CD14-positive monocyte (primary cell): ENCODE measurements at regions not wholly inside any gene's neighbourhood (a gene's known extent, or its start where the extent isn't known, plus 50 kb on each side); places are given as distances from the start of the nearest gene placed in this dataset.

Experiments used
- DNase-seq, 3 donors: peaks; one replicate each; pipeline ENCODE4 v3.0.0-alpha.2; 2011 to 2022
- H2AFZ ChIP-seq: 2 replicates; pipeline ENCODE4 v1.6.0; 2012; ENCODE audit warnings: mild to moderate bottlenecking, low read depth, low read length, inconsistent platforms; ENCODE audit not compliant: insufficient read depth, poor library complexity, severe bottlenecking
- H3K27ac ChIP-seq, 2 donors: 1 replicate in 1 of 2; 2 replicates in 1 of 2; pipeline ENCODE4 v1.5.1; 2012 to 2013; ENCODE audit warnings: low read length in 2 of 2, control low read depth in 1 of 2, inconsistent platforms in 1 of 2, low read depth in 1 of 2, mild to moderate bottlenecking in 1 of 2
- H3K27me3 ChIP-seq, 2 donors: one replicate each; pipeline versions ENCODE4 v1.6.0 to v1.6.1; 2011 to 2013; ENCODE audit warnings: low read length in 2 of 2; ENCODE audit not compliant: control insufficient read depth in 2 of 2, insufficient read depth in 2 of 2
- H3K36me3 ChIP-seq, 2 donors: replicated peaks in 1 of 2; 1 replicate in 1 of 2; 2 replicates in 1 of 2; pipeline versions ENCODE4 v1.5.1 to v1.6.1; 2012 to 2013; ENCODE audit warnings: low read length in 2 of 2, control low read depth in 1 of 2, inconsistent platforms in 1 of 2, mild to moderate bottlenecking in 1 of 2; ENCODE audit not compliant: insufficient read depth in 2 of 2, control insufficient read depth in 1 of 2
- H3K4me1 ChIP-seq, 2 donors: 1 replicate in 1 of 2; 2 replicates in 1 of 2; pipeline versions ENCODE4 v1.5.1 to v1.6.1; 2012 to 2013; ENCODE audit warnings: low read length in 2 of 2, control low read depth in 1 of 2, inconsistent platforms in 1 of 2, mild to moderate bottlenecking in 1 of 2, moderate library complexity in 1 of 2; ENCODE audit not compliant: insufficient read depth in 2 of 2, control insufficient read depth in 1 of 2
- H3K4me2 ChIP-seq: replicated peaks from 2 replicates; pipeline ENCODE3; 2012; ENCODE audit warnings: low read length, moderate library complexity, mild to moderate bottlenecking; ENCODE audit not compliant: poor library complexity, severe bottlenecking; ENCODE audit errors: extremely low read depth
- H3K4me3 ChIP-seq, 3 experiments: fragments of 200-600 bp in 1 of 3; sonication (generic) in 1 of 3; replicated peaks in 1 of 3; 1 replicate in 2 of 3; 2 replicates in 1 of 3; pipeline ENCODE4 v1.5.1; 2011 to 2013; ENCODE audit warnings: low read length in 3 of 3, mild to moderate bottlenecking in 3 of 3, control low read depth in 2 of 3, low read depth in 2 of 3, inconsistent platforms in 1 of 3, moderate library complexity in 1 of 3
- H3K79me2 ChIP-seq: 2 replicates; pipeline ENCODE4 v1.6.0; 2012; ENCODE audit warnings: mild to moderate bottlenecking, control low read depth, inconsistent platforms, low read length, moderate library complexity; ENCODE audit not compliant: insufficient read depth
- H3K9ac ChIP-seq: 2 replicates; pipeline ENCODE4 v1.6.0; 2017; ENCODE audit warnings: low read length, mild to moderate bottlenecking; ENCODE audit not compliant: insufficient read depth, poor library complexity, severe bottlenecking
- H3K9me3 ChIP-seq, 2 donors: replicated peaks in 1 of 2; 1 replicate in 1 of 2; 2 replicates in 1 of 2; pipeline versions ENCODE4 v1.5.1 to v1.6.1; 2012 to 2013; ENCODE audit warnings: low read length in 2 of 2, control low read depth in 1 of 2; ENCODE audit not compliant: control insufficient read depth in 1 of 2, insufficient read depth in 1 of 2
- H4K20me1 ChIP-seq: 2 replicates; pipeline ENCODE4 v1.6.0; 2012; ENCODE audit warnings: mild to moderate bottlenecking, low read length, control low read depth, moderate library complexity; ENCODE audit not compliant: insufficient read depth
- H3K27ac Mint-ChIP-seq, 7 donors: one replicate each; pipeline ENCODE4 v1.8.0; 2020; ENCODE audit warnings: mild to moderate bottlenecking in 7 of 7, mixed read lengths in 7 of 7, moderate library complexity in 6 of 7, inconsistent platforms in 2 of 7
- H3K27me3 Mint-ChIP-seq, 3 donors: one replicate each; pipeline ENCODE4 v1.8.0; 2021 to 2022; ENCODE audit warnings: low read depth in 3 of 3, mild to moderate bottlenecking in 3 of 3, mixed read lengths in 3 of 3, moderate library complexity in 3 of 3, inconsistent platforms in 1 of 3
- H3K36me3 Mint-ChIP-seq, 2 donors: one replicate each; pipeline ENCODE4 v1.8.0; 2020; ENCODE audit warnings: mixed read lengths in 2 of 2, inconsistent platforms in 1 of 2, mild to moderate bottlenecking in 1 of 2
- H3K4me1 Mint-ChIP-seq: one replicate; pipeline ENCODE4 v1.8.0; 2020; ENCODE audit warnings: mild to moderate bottlenecking, mixed read lengths
- H3K4me3 Mint-ChIP-seq, 2 donors: one replicate each; pipeline ENCODE4 v1.8.0; 2020; ENCODE audit warnings: mild to moderate bottlenecking in 2 of 2, mixed read lengths in 2 of 2, moderate library complexity in 1 of 2
- H3K9me3 Mint-ChIP-seq, 7 donors: one replicate each; pipeline ENCODE4 v1.8.0; 2020 to 2022; ENCODE audit warnings: mixed read lengths in 7 of 7, mild to moderate bottlenecking in 6 of 7, moderate library complexity in 6 of 7, inconsistent platforms in 2 of 7
- CTCF ChIP-seq: fragments of 200-600 bp; IDR thresholded peaks from one replicate; pipeline ENCODE4 v1.8.0; 2022; ENCODE audit warnings: antibody characterized with exemption, mild to moderate bottlenecking
- WGBS: methylation state at CpG from one replicate; pipeline ENCODE4 v1.1.5; 2013; ENCODE audit warnings: missing lambda C conversion rate; ENCODE audit not compliant: insufficient coverage; 5-methylcytosine and 5-hydroxymethylcytosine counted together
- intact Hi-C, 2 donors: fragments of 100-400 bp; cut with micrococcal nuclease; formaldehyde crosslinking; loops; one replicate each; pipeline versions ENCODE4 v1.15.0 to v1.15.1; 2023

GRCh38 chr12:74848006-74848405, 310.4 kb downstream of the ATXN7L3B start:
- H3K27me3 ChIP-seq, result no peaks in the 10 kb centered on the region
- intact Hi-C loops, result no loop called here
- no peaks in the 10 kb centered on the region for H3K9me3 Mint-ChIP-seq
- H3K36me3 Mint-ChIP-seq, result no peaks in the 10 kb centered on the region
- no CpG with 5 or more reads among the region's 2 CpGs for WGBS
- DNase-seq, result no peak
- no peak for TF ChIP-seq CTCF
- H3K36me3 ChIP-seq, result no peaks in the 10 kb centered on the region
- H2AFZ ChIP-seq, result no peak overlapping the region
- no peaks in the 10 kb centered on the region for H3K4me1 Mint-ChIP-seq
- H3K4me3 Mint-ChIP-seq, result no peak overlapping the region
- H3K9me3 ChIP-seq, result no peaks in the 10 kb centered on the region
- no peak overlapping the region for H3K27ac ChIP-seq
- no peak overlapping the region for H3K27ac Mint-ChIP-seq
- H3K9ac ChIP-seq, result no peak overlapping the region
- H3K4me1 ChIP-seq, result no peaks in the 10 kb centered on the region
- H4K20me1 ChIP-seq, result no peaks in the 10 kb centered on the region
- H3K79me2 ChIP-seq, result no peaks in the 10 kb centered on the region
- H3K4me2 ChIP-seq, result no peak overlapping the region
- H3K4me3 ChIP-seq, result no peak overlapping the region
- H3K27me3 Mint-ChIP-seq, result no peaks in the 10 kb centered on the region

DNA sequence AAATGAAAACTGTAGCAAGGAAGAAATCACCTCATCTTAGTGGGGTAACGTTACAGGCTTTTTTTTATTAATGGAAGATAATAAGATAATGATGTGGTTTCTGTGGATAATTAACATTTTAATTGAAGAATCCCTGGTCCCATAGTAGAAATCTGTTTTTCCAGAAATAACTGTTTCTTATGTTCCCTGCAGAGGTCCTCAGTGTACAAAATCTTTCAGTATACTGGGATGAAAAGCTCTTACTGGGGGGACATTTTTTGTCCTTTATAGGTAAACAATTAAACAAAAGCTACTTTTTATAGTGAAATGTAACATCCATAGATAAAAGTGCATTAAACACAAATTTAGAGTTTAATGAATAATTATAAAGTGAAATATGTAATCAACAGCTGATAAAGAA, 312.2 kb downstream of the ATXN7L3B start:
- Mint-ChIP-seq H3K4me1 (no peaks in the 10 kb centered on the region), H3K9me3 (no peaks in the 10 kb centered on the region), H3K36me3 (no peaks in the 10 kb centered on the region), H3K4me3 (no peak overlapping the region), H3K27me3 (no peaks in the 10 kb centered on the region), H3K27ac (no peak overlapping the region)
- no peak overlapping the region for H3K9ac ChIP-seq
- no peak overlapping the region for H3K27ac ChIP-seq
- H3K4me1 ChIP-seq, result no peaks in the 10 kb centered on the region
- no peak for DNase-seq
- H3K9me3 ChIP-seq, result no peaks in the 10 kb centered on the region
- no peak overlapping the region for H3K4me2 ChIP-seq
- WGBS, result no CpG with 5 or more reads among the region's 1 CpG
- TF ChIP-seq CTCF, result no peak
- no peak overlapping the region for H2AFZ ChIP-seq
- H3K4me3 ChIP-seq, result no peak overlapping the region
- H3K36me3 ChIP-seq, result no peaks in the 10 kb centered on the region
- H3K27me3 ChIP-seq, result no peaks in the 10 kb centered on the region
- no peaks in the 10 kb centered on the region for H3K79me2 ChIP-seq
- intact Hi-C loops, result no loop called here
- no peaks in the 10 kb centered on the region for H4K20me1 ChIP-seq
